Activated CD4-positive, CD25-positive, alpha-beta regulatory T cell treated with anti-CD3 and anti-CD28 coated beads, Interleukin-2, amount 50 U/mL, for 16 hours (primary cell): ENCODE measurements at regions not wholly inside any gene's neighbourhood (a gene's known extent, or its start where the extent isn't known, plus 50 kb on each side); places are given as distances from the start of the nearest gene placed in this dataset.
"Not testable (repeated sequence)": the region's sequence is repeated elsewhere in the genome, so short reads cannot be mapped to it uniquely, and the experiment has no call there.

Experiments used
- DNase-seq: peaks from one replicate; pipeline ENCODE4 v3.0.0-alpha.2; 2020; ENCODE audit warnings: low read depth, low spot score

DNA sequence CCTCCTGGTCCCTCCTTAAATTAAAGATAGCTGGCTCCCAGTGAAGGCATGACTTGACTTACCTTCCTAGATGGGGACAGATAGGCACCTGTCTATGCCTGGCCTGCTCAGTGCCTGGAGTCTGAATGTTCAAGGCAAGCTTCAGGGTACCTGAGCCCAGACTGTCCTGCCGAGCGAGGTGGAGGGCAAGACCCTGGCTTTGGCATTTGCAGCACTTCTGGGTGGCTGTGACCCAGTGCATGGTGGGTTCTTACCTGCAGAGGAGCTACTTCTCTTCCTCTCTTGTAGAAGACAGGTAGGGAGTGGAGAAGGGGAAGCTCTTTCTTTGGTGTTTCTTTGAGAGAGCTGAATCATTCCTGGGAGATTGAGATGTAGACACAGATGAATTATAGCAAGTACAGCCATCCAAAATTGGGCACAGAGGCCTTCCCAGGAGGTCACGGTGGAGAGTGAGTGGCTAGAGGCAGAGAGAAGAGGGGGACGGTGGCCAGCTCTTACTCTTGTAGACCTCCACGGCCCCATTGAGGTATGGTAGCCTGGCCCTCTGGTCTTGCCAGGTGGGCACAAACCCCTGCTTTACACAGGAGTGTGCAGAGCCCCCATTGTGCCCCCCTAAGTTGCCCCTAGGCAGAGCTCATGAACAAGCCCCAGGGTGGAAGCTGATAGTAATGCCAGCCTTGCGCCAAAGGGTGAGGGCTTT, 402.5 kb upstream of the TPM1 start:
- DNase-seq: no peak

DNA sequence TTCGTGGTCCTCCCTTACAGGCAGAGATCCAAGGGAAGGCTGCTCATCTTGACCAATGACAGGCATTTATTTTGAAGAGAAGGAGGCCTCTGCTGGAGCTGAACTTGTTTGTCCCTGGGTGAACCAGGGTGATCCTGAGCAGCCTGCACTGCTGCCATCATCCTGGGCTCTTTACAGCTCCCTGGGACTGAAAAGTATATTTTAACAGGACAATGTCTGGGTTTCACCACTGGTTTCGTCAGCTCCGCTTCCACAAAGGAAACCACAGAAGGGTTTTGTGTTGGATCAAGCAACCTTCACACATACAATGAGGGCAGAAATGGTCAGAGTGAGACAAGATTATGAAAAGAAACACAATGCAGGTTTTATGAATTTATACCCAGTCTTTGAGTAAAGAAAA, 400.7 kb upstream of the TPM1 start:
- no peak for DNase-seq

DNA sequence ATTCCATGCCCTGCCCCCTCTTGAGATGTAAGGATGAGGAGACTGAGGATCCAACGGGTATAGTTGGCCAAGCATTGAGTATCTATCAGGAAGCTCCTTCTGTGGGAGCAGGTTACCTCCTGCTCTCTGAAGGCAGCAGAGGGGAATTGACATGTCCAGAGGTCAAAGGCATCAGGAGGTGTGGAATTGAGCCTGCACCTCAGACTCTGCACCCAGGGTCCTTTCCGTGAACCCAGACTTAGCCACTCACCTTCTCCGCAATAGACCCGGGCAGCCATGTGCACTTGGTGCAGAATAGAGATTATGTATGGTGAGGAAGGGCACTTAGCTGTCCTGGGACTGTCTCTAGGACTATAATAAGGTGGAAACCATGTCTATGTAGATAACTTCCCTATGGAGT, 399.0 kb upstream of the TPM1 start:
- DNase-seq: no peak

DNA sequence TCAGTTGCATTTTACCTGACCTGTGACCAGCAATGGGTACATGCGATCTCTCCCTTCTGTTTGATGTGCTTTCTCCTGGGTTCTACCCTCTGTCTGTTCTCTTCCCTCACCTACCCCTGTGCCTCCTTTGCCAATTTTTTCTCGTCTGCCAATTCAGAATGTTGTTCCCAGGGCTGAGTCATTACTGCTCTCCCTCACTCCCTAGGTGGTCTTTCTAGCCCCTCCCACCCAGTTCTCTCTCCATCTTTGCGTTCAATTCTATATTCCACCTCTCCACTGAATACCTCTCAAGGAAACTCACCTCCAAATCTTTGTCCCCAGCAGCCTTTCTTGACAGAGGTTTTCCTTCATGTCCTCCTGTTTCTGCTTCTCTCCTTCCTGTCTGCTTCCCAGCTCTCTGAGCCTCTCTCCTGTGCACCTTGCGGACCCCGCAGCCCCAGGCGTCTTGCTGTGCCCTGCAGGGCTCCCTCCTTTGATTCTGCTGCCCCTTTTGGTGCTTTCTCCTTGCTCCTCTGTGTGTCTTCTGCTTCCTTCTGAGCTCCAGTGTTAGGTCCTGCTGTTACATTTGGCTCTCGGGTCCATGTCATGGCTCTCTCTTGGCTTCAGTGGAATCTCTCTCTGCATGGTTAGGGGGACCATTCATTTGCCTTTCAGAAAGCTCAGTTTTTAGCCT, 398.2 kb upstream of the TPM1 start:
- no peak for DNase-seq

DNA sequence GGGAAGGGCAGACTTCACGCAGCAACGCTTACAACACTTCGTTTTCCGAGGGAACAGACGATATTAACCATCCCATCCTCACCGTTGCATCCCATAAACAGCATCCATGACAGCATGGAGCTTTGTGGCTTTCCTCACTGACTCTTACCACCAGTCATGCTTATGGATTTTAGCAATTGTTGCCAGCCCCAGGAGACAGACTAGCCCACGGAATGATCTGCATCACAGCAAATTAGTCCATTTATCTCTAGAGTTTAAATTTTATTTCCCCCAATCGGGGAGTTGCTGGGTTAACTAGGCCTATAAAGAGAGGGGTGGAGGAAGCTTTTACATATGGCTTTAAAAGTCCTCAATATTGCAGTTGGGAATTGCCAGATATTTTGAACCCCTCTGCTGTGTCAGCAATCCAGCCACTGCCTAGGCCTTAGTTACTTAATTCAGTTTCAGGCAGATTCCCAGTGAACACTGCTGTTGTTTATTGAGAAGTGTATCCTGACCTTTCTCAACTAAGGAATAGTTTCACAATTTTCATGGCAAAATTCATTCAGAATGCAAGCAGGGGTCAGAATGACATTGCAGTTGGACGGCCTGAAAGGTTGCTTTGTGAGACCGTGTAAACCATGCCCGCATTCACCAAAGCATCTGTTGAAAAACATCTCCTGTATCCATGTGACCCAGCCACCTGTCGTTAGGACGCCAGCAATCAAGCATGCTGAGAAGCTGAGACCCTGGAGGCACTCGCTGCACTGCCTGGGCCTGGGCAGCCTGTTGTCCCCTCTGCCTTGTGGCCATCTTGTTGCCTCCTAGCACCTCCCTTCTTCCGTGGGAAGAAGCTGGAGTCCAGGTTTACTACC, 397.4 kb upstream of the TPM1 start:
- DNase-seq: no peak

DNA sequence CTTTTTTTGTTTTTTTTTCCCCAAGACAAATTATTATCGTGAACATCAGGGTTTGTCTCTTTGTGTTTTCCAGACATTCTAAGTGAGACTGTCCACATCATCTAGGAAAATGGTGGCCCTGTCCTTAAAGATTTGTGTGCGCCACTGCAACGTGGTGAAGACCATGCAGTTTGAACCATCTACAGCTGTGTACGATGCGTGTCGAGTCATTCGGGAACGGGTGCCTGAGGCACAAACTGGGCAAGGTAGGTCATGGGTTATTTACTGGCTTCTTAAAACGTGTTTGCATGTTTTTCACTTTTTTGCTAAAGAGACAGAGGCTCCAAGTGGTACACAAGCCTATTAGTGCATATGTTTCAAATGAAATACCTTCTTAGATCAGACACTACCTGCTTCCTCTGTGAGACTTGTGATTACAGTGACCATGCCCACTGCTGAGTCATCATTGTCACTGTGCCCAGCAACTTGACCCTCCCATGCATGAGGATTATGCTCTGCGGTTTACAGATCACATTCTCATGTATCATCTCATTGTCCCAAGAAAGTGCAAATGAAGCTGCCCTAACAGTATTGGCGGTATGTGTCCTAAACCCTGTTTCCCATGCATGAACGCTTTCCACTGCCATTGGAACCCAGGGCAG, 395.2 kb upstream of the TPM1 start:
- DNase-seq: no peak

DNA sequence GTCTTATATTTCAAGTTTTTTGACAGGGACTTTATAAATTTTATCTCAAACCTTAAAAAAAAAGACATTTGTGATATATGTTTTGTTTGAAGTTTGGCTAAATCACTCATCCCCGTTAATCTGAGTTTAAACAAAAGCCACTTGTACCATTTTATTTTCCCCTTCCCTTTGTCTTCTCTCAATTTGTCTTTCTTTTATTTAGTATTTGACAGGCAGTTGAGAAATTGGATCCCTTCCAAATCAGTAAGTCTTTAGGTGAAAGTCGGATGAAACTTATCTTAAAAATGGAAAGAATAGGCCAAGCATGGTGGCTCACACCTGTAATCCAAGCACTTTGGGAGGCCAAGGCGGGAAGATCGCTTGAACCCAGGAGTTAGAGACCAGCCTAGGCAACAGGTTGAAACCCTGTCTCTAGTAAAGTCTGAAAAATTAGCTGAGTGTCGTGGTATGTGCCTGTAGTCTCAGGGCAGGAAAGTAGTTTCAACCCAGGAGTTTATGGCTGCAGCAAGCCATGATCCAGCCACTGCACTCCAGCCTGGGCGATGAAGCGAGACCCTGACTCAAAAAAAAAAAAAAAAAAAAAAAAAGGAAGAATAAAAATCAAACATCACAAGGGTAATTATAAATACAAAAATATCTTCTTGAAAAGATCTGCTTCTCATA, 394.6 kb upstream of the TPM1 start:
- DNase-seq: no peak

DNA sequence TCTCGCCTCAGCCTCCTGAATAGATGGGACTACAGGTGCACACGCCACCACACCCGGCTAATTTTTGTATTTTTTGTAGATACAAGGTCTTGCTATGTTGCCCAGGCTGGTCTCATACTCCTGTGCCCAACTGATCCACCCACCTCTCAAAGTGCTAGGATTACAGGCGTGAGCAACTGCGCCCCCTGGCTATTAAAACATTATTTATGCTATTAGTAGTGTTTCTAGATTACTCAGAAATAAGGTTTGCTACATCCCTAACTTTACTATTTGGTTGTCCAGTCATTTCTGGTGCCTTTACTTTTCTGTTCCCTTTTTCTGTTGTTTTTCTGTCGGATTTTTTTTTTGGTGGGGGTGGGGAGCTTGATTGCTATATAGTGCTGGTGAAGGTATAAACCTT, 393.6 kb upstream of the TPM1 start:
- DNase-seq: no peak

DNA sequence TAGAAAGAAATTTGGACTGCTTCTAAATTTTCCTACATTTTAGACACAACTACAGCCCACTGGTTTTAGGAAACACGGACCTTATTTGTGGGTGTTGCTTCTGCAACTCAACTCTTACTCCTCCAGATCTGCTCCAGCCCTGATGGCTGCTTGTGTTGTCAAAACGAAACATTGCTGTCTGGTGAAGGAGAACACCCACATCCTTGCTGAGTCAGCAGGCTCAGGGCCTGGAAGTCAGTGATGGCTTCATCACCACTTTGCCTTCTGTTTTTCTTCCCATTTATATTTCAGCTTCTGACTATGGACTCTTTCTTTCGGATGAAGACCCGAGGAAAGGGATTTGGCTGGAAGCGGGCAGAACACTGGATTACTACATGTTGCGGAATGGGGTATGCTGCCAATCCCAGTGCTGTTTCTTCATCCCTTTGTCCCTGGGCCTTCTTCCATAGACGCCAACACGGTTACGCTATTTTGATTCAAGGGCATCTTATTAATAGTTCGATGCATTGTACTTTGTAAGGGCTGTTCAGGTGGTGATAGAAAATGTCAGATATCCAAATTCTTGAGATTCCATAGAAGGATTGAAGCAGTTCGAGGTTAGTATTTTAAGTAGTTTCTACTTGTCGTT, 392.6 kb upstream of the TPM1 start:
- DNase-seq: no peak

DNA sequence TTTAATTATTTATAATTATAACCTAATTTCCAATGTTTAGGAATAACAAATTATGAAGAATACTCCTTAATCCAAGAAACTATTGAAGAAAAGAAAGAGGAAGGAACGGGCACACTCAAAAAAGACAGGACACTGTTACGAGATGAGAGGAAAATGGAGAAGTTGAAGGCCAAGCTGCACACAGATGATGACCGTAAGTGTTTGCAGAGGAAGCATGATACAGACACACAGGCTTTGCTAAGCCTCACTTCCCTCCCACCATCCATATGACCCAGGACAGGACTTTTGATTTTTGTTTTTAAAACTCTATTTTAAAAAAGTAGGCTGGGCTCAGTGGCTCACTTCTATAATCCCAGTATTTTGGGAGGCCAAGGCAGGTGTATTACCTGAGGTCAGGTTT, 389.4 kb upstream of the TPM1 start:
- no peak for DNase-seq

DNA sequence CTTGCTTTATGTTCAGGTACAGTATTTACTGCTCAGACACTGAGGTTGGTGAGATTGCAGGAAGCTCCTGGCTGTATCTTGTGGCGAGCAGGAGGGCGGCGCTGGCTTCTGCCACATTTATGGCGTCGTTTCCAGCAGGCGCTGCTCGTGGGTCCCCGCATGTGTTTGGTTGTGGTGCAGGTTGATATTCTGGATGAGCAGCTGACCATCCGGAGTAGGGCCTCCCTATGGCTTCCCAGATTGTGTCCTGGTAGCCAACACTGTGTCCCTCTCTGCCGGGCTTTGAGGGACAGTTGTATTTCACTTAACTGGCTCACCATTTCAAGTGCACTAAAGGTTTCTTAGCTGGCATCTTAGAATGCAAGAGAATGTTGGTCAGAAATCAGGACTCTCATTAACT, 386.5 kb upstream of the TPM1 start:
- DNase-seq: no peak

DNA sequence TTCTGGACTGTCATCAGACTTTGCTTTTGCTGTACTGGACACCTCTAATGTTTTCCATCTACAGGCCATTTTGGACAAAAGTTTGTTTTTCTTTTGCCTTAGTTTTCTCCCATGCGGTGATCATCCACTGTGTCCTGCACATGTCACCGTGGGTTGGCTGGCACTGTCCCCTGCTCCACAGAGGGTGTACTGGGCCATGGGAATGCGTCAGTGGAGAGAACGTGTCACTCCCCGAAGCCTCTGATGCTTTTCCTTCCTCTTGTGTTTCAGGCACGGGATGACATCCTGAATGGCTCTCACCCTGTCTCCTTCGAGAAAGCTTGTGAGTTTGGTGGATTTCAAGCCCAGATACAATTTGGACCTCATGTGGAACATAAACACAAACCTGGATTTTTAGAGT, 385.0 kb upstream of the TPM1 start:
- DNase-seq: not testable (repeated sequence)

DNA sequence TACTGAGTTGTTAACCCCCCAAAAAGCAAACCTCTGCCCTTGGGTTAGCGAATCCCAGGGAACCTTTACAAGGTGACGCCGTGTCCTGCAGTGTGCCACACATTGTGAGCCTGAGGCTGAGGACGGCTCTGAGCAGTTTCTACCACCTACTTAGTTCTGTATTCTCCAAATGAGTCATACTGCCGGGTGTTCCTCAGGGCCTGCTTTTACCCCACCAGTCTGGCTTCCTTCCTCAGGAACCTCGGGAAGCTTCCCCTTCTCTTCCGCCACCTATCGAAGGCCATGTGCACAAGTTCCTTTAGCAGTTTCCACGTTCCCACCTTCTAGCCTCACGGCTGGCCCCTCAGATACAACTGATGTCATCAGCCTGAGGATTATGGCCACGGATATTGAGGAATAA, 384.0 kb upstream of the TPM1 start:
- no peak for DNase-seq

DNA sequence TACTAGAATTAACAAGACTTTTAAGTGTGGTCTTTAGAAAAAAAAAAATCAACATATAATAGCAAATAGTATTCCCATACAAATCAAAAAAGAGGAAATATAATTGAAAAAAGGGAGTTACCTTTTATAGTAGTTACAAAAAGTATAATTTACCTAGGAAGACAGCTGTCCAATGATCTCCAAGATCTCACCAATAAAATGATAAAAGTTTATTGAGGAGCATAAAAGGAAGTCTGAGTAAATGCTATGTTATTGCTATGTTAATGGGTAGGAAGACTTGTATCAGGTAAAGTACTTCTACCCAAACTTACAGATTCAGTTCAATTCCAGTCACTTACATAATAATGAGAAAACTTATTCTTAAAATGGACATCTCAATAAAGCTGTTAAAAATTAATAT, 379.0 kb upstream of the TPM1 start:
- no peak for DNase-seq

DNA sequence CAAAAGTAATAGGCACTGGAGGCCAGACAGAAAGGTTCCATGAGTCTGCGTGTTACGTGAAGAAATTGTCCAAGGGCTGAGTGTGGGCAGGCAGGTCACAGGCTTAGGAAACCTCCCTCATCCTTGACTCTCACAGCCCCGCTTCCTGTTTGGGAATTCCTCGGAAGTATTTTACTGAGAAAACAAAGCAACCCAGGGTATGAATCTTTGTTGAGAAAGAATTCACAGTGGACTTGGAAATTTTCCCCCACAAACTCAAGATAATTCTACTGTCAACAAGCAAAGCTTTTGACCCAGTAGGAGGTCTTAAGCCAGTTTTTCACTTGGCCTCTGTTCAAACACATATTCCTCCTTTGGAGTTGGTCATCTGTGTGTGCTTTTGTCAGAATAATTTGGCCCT, 377.1 kb upstream of the TPM1 start:
- DNase-seq: no peak

DNA sequence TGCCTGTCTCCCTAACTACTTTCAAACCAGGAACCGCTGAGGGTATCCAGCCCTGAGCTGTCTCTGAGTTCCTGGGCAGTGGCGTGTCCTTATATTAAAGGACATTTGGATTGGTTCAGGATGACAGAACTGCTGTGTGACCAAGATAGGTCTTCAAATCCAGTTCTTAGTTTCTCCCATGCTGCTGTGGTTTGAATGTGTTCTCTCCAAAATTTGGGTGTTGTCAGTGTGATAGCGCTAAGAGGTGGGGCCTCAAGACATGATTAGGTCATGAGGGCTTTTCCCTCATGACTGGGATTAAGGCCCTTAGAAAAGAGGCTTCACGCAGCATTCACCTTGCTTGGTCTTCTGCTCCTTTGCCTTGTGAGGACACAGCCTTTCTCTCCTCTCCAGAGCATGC, 376.5 kb upstream of the TPM1 start:
- no peak for DNase-seq

DNA sequence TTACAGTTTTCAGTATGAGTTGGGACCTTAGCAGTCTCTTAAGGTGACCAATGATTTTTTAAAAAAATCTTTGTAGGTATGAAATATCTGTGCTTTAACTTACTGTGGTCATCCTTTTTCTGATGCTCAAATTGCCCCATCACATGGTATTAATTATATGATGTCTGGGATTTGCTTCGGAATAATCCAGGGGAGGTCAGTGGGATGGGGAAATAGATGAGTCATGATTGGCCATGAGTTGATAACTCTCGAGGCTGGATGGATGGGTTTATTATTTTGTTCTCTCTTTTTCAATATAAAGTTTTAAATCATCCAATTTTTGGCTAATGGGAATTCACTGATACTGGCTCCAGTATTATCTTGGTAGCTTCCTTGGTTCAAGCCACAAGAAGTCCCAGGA, 370.3 kb upstream of the TPM1 start:
- no peak for DNase-seq

DNA sequence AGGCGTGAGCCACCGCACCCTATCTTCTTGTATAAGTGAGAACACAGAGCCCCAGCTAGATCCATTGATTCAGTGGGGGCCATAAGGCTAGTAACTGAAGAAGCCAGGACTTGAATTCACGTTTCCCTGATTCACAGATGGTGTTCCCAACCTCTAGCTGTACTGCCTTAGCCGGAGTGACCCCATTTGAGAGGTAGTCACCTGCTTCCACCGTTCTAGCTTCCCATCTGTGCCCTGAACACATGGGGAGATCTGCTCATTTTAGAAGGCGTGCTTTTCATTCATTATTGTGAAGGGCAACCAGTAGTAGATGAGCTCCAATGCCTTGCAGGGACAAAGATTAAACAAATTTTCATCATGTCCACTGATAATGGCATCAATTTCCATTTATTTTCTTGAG, 365.7 kb upstream of the TPM1 start:
- DNase-seq: no peak

DNA sequence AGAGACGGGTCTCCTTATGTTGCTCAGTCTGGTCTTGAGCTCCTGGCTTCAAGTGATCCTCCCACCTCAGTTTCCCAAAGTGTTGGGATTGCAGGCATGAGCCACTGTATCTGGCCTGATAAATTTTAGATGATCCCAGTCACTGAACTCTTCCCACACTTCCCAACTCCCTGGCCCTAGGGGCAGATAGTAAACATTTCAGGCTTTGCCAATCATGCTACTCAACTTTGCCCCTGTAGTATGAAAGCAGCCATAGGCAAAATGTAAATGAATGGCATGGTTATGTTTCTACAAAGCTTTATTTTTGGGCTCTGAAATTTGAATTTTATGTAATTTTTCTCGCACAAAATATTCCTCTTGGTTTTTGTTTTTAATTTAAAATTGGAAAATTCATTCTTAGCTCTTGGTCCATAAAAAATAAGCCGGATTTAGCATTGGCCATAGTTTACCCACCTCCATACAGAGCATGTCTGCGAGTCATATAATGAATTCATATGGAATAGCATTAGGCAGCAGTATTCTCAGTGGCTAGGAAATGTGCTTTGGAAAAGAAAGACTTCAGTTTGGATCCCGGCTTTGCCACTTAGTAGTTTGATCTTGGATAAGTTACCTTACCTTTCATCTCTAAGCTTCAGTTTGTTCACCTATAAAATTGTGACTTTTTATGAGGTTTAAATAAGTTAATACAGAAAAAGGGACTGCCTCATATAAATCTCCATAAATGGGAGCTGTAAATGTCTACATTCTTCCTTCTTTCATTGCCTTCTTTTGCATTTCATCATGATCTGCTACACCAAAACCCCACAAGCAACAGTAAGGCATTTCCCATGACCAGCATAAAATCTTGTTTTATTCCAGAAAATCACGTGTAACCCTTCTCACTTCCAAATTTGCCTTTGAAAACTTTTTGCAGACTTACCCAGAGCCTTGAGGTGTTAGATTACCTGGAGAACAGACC, 360.3 kb upstream of the TPM1 start:
- no peak for DNase-seq

DNA sequence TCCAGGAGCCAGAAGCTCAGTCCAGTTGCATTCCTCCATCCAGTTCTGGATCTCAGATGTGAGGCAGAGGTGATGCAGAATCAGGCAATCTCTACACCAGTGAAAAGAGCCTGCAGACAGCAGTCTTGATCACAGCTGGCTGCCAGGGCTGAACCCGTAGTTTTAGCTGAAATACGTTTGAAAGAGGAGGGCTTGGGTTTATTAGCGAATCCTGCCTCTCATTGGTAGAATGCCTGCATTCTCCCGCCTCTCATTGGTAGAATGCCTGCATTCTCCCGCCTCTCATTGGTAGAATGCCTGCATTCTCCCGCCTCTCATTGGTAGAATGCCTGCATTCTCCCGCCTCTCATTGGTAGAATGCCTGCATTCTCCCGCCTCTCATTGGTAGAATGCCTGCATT, 359.4 kb upstream of the TPM1 start:
- not testable (repeated sequence) for DNase-seq
